NCI-H146 (cell line): ENCODE measurements at regions not wholly inside any gene's neighbourhood (a gene's known extent, or its start where the extent isn't known, plus 50 kb on each side); places are given as distances from the start of the nearest gene placed in this dataset.
A peak's percentile ranks its signal among the peaks of the same experiment; 100 is the strongest.

Experiments used
- DNase-seq: peaks from one replicate; lab custom pipeline; 2025; lab: John Stamatoyannopoulos, UW

- no peak for DNase-seq
Measured at GRCh38 chr13:32861304-32861703, 154.9 kb upstream of the KL start.

GRCh38 chr13:32863596-32863995 lies 152.6 kb upstream of the KL start:
- DNase-seq: no peak

GRCh38 chr13:32866921-32867320 lies 149.3 kb upstream of the KL start:
- DNase-seq: no peak

- DNase-seq: no peak
Measured at GRCh38 chr13:32877491-32877890, 138.7 kb upstream of the KL start.

GRCh38 chr13:32878163-32878562 lies 138.1 kb upstream of the KL start:
- no peak for DNase-seq

- no peak for DNase-seq
Measured at GRCh38 chr13:32880636-32881035, 135.6 kb upstream of the KL start.

- DNase-seq: peak; percentile 42
Measured at GRCh38 chr13:32881074-32881776, 135.0 kb upstream of the KL start.

DNA sequence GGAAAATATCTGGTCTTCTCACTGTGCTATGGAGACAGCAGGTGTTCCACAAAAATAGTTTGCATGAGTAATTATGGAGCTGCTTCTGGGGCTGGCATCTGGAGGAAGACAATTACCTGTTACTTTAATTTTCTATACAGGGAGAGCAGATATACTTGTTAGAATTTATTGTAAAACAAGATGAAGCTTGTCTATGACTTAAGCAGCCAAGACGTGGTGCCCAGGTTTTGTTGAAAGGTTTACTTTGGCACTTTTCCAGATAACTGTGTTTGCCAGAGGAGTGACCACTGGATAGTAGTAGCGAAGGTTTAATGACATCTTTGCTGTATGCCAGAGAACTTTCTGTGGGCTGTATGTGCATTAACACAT lies 134.5 kb upstream of the KL start:
- DNase-seq: peak; percentile 89

DNA sequence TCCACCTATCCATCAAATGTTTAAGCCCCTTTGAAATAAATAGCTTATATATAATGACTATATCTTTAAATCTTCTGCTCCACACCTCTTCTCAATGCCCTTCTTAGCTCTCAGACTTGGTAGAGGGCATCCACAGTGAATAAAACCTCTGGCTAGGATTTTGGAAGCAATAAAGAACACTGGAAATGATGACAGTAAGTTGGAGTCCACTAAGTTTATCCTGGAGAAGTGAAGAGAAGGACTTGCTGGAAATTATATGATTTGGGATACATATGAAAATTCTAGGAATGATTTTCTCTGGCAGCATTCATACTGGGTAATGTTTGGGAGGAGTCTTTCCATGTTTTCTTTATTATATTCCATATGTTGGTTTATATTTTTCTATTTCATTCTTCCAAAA lies 133.5 kb upstream of the KL start:
- no peak for DNase-seq

- DNase-seq: peak; percentile 72
Measured at GRCh38 chr13:32883474-32883873, 132.7 kb upstream of the KL start.

GRCh38 chr13:32887617-32888016 lies 128.6 kb upstream of the KL start:
- no peak for DNase-seq

DNA sequence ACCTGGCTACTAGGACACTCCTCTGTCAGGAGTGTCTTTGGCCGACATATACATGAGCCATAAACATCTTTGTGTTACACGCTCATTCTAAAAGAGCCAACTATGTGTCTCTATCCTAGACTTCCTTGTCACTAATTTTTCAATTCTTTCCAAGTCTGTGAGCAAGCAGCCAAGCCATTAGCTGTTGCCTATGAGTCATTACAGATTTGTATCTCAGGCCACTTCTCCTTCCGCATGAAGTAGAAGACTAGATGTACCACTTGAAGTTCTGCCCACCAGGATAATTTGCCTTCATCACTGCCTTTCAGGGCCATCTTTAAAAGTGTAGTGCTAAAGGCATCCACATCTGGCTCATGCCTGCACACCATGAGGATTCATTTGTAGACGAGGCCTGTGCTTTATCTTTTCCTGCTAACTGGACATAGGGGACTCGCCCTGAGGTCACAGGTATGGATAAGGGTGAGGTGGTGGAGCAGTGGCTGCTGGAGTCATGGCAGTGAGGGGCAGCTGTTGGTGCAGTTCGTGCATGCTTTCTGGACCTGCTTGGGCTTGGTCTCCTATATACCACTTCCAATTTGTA lies 126.1 kb upstream of the KL start:
- DNase-seq: no peak

DNA sequence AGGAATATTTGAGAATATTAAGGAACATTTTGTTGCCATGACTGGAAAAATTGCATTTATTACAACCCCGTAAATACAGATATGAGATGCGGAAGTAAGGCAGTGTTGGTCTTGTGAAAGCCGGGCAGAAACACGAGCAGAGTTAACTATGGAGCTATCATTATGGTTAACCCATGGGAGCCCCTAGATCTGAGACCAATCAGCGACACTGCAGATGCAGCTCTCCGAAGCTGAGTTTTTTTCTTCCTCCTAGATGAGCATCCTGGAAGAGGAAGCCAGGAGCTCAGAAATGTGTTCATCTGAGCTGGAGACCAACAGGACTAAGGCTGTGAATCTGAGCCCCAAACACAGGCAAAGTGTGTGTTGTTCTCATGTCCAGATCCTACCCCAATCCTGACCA lies 123.0 kb upstream of the KL start:
- DNase-seq: no peak

DNA sequence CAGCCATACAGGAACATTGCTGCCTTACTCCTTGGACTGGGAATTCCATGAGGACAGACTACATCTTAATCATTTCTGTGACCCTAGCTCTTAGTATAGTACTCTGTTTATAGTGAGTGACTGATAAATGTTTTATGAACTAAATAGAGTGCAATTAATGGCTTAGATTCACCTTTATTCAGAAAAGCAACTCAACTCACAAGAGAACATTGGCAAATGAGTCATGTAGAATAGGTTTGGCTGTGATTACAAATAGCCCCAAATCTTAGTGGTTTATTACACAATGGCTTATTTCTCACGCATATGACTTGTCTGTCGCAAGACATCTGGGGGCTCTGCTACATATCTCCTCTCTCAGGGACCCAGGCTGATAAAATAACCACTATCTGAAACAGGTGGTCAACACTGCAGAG lies 121.6 kb upstream of the KL start:
- no peak for DNase-seq

DNA sequence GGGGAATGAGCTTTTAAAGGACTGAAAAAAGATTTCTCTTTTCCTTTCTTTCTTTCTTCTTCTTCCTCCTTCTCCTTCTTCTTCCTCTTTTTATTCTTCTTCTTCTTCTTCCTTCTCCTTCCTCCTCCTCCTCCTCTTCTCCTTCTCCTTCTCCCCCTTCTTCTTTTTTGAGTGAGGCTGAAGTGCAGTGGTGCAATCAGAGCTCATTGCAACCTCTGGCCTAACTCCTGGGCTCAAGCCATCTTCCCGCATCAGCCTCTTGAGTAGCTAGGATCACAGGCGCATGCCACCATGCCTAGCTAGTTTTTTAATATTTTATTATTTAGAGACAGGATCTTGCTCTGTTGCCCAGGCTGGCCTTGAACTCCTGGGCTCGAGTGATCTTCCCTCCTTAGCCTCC lies 120.9 kb upstream of the KL start:
- no peak for DNase-seq

GRCh38 chr13:32897296-32897695 lies 118.9 kb upstream of the KL start:
- no peak for DNase-seq

- DNase-seq: no peak
Measured at GRCh38 chr13:32902029-32902780, 114.0 kb upstream of the KL start.

GRCh38 chr13:32902874-32903273 lies 113.3 kb upstream of the KL start:
- DNase-seq: no peak

- no peak for DNase-seq
Measured at GRCh38 chr13:32903720-32904119, 112.5 kb upstream of the KL start.

DNA sequence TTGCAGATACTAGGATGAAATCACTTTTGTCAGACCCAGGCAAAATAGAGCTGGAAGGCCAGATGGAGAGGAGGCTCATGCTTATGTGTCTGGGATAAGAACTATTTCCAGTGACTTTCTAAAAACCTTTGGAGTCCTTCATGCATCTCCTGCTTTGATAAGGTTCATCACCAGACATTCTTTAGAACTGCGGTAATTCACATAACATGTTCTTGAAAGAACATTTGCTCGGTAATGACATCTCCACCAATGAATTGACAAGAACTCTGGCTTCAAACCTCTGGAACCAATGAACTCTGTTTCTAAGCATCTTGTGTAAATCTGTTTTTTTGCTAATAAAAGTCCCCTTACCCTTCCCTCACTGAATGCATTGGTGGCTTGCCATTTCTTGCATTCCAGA lies 112.0 kb upstream of the KL start:
- DNase-seq: no peak

GRCh38 chr13:32905063-32905863 lies 111.0 kb upstream of the KL start:
- DNase-seq: no peak

- DNase-seq: no peak
Measured at GRCh38 chr13:32905864-32906180, 110.4 kb upstream of the KL start.

- DNase-seq: no peak
Measured at GRCh38 chr13:32907211-32907610, 109.0 kb upstream of the KL start.
